IPS DF 6.9 (cell line): ENCODE measurements at regions not wholly inside any gene's neighbourhood (a gene's known extent, or its start where the extent isn't known, plus 50 kb on each side); places are given as distances from the start of the nearest gene placed in this dataset.
"Not testable (repeated sequence)": the region's sequence is repeated elsewhere in the genome, so short reads cannot be mapped to it uniquely, and the experiment has no call there.

Experiments used
- DNase-seq: peaks from one replicate; pipeline ENCODE4 v3.0.0-alpha.2; 2013; ENCODE audit warnings: low read depth, low spot score
- H3K27ac ChIP-seq: one replicate; pipeline ENCODE4 v1.5.1; 2013; ENCODE audit warnings: low read length, control low read depth
- H3K27me3 ChIP-seq: 2 replicates; pipeline ENCODE4 v1.6.1; 2013; ENCODE audit warnings: mild to moderate bottlenecking, low read length; ENCODE audit not compliant: control insufficient read depth, insufficient read depth
- H3K36me3 ChIP-seq: 2 replicates; pipeline ENCODE4 v1.6.1; 2013; ENCODE audit warnings: low read length; ENCODE audit not compliant: control insufficient read depth, insufficient read depth
- H3K4me1 ChIP-seq: 2 replicates; pipeline ENCODE4 v1.6.1; 2013; ENCODE audit warnings: low read length; ENCODE audit not compliant: control insufficient read depth, insufficient read depth
- H3K4me3 ChIP-seq: 2 replicates; pipeline ENCODE4 v1.5.1; 2013; ENCODE audit warnings: mild to moderate bottlenecking, low read length
- H3K9me3 ChIP-seq: 2 replicates; pipeline ENCODE4 v1.6.1; 2013; ENCODE audit warnings: low read length, inconsistent platforms; ENCODE audit not compliant: control insufficient read depth, insufficient read depth
- WGBS: extraction: QIAGEN DNeasy Blood & Tissue Kit; methylation state at CpG from one replicate; pipeline ENCODE4 v1.1.7; 2013; ENCODE audit warnings: mixed read lengths, missing lambda C conversion rate; ENCODE audit not compliant: insufficient read length, insufficient coverage; 5-methylcytosine and 5-hydroxymethylcytosine counted together

GRCh38 chr11:41789376-41789775 lies 329.9 kb upstream of the LRRC4C start:
- no peak overlapping the region for H3K27ac ChIP-seq
- no peaks in the 10 kb centered on the region for H3K9me3 ChIP-seq
- no peak for DNase-seq
- H3K4me1 ChIP-seq, result no peaks in the 10 kb centered on the region
- H3K27me3 ChIP-seq, result no peaks in the 10 kb centered on the region
- H3K36me3 ChIP-seq, result no peaks in the 10 kb centered on the region
- no CpG with 5 or more reads among the region's 3 CpGs for WGBS
- H3K4me3 ChIP-seq, result no peak overlapping the region

- no peaks in the 10 kb centered on the region for H3K9me3 ChIP-seq
- H3K4me1 ChIP-seq, result no peaks in the 10 kb centered on the region
- H3K27ac ChIP-seq, result no peak overlapping the region
- no peaks in the 10 kb centered on the region for H3K27me3 ChIP-seq
- H3K36me3 ChIP-seq, result no peaks in the 10 kb centered on the region
- no peak overlapping the region for H3K4me3 ChIP-seq
- no peak for DNase-seq
- no CpG with 5 or more reads among the region's 1 CpG for WGBS
Measured at GRCh38 chr11:41795004-41795403, 335.6 kb upstream of the LRRC4C start.

- no peaks in the 10 kb centered on the region for H3K4me1 ChIP-seq
- H3K36me3 ChIP-seq, result no peaks in the 10 kb centered on the region
- no peak for DNase-seq
- no peak overlapping the region for H3K27ac ChIP-seq
- H3K27me3 ChIP-seq, result no peaks in the 10 kb centered on the region
- H3K4me3 ChIP-seq, result no peak overlapping the region
- H3K9me3 ChIP-seq, result no peaks in the 10 kb centered on the region
Measured at GRCh38 chr11:41799754-41800153, 340.3 kb upstream of the LRRC4C start.

DNA sequence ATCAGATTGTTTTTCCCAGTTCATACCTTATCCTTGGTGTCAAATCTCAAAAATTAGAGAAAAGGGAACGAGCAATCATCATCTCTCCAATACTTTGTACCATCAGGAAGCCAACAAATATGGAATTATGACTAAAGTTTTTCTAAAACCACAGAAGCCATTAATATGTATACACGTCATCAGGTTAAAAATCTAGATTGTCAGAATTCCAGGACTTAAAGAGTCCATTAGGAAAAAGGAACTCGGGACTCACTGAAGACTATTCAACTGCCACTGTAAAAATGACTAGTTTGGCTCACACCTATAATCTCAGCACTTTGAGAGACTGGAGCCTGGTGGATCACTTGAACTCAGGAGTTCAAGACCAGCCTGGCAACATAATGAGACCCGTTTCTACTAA lies 344.4 kb upstream of the LRRC4C start:
- Histone ChIP-seq H3K4me3 (no peak overlapping the region), H3K27ac (no peak overlapping the region), H3K27me3 (no peaks in the 10 kb centered on the region), H3K36me3 (no peaks in the 10 kb centered on the region), H3K9me3 (no peaks in the 10 kb centered on the region), H3K4me1 (no peaks in the 10 kb centered on the region)
- DNase-seq, result no peak
- no CpG with 5 or more reads among the region's 4 CpGs for WGBS

DNA sequence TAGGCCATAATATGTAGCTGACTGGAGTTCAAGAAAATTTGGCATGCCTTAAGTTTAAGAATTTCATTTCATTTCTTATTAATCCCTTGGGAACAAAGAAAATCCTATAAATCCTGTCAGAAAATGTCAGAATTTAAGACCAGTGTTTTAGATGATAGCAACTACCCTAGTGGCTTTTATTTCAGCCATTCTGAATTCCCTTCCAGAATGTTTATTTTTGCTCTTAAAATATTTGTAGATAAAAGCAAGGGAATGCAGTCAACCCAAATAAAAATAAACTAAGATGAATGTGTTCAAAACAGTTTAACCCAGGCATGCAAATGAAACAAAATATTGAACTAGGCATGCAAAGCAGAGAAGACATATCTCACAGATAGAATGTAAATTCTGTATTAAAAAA lies 356.9 kb upstream of the LRRC4C start:
- H3K27me3 ChIP-seq, result no peaks in the 10 kb centered on the region
- H3K27ac ChIP-seq, result no peak overlapping the region
- no peak overlapping the region for H3K4me3 ChIP-seq
- H3K9me3 ChIP-seq, result no peaks in the 10 kb centered on the region; the same call in 1 of the 2 replicates
- no peaks in the 10 kb centered on the region for H3K4me1 ChIP-seq
- no peaks in the 10 kb centered on the region for H3K36me3 ChIP-seq
- no peak for DNase-seq

DNA sequence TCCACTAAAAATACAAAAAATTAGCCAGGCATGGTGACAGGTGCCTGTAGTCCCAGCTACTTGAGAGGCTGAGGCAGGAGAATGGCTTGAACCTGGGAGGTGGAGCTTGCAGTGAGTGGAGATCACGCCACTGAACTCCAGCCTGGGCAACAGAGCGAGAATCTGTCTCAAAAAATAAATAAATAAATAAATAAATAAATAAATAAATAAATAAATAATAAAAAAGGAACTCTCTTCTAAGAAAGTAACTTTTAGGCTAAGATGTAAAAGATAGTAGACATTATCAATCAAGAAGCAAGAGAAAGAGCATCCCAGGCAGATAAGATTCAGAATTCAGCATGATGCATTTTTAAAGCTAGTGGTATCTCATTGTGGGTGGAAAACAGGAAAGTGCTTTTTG lies 364.8 kb upstream of the LRRC4C start:
- not testable (repeated sequence) for H3K4me1 ChIP-seq, H3K9me3 ChIP-seq, H3K27me3 ChIP-seq, DNase-seq, H3K36me3 ChIP-seq, H3K4me3 ChIP-seq, H3K27ac ChIP-seq
- WGBS, result no CpG with 5 or more reads among the region's 2 CpGs

DNA sequence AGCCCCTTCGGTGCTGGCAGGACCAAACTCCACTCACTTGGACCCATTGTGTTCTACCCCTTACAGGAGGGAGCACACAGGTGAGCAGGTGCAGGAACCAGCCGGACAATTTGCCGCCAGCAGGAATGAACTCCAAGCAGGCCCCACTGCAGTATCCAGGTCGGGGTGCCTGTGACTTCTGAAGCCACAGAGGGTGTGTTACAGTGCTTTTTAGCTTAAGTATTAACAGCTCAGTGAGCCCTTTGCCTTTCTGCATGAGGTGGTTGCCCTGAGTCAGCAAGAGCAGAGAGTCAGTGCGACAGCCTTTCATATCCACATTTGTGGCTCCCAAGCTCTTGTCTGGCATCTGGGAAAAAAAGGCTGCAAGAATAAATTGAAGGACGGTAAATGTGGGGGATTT lies 366.6 kb upstream of the LRRC4C start:
- no peaks in the 10 kb centered on the region for H3K4me1 ChIP-seq
- DNase-seq, result no peak
- no peak overlapping the region for H3K27ac ChIP-seq
- no CpG with 5 or more reads among the region's 6 CpGs for WGBS
- H3K36me3 ChIP-seq, result no peaks in the 10 kb centered on the region
- no peak overlapping the region for H3K4me3 ChIP-seq
- H3K27me3 ChIP-seq, result no peaks in the 10 kb centered on the region
- no peaks in the 10 kb centered on the region for H3K9me3 ChIP-seq

DNA sequence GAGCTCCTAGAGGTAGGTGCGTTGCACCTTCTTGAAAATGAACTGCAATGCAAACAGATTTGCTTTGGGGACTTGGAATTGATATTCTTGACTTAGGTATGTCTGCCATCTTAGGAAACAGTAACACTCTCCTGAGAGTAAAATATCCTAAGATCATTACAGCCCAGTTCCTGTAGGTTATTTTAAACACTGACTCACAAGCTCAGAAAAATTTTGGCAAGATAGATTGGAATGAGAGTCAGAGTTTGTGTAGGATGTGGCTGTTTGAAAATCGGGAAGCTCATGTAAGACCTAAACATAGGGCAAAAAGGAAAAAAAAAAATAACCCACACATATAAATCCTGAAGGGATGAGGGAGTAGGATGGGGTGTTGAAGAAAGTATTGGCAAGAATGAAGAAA lies 377.0 kb upstream of the LRRC4C start:
- no peak overlapping the region for H3K27ac ChIP-seq
- no peaks in the 10 kb centered on the region for H3K27me3 ChIP-seq
- no CpG with 5 or more reads among the region's 2 CpGs for WGBS
- H3K4me3 ChIP-seq, result no peak overlapping the region
- DNase-seq, result no peak
- H3K36me3 ChIP-seq, result no peaks in the 10 kb centered on the region
- no peaks in the 10 kb centered on the region for H3K4me1 ChIP-seq
- H3K9me3 ChIP-seq, result no peaks in the 10 kb centered on the region

- Histone ChIP-seq H3K4me1 (no peaks in the 10 kb centered on the region), H3K9me3 (0 out of 2 replicates have a peak, but pooled peaks cover 2% of the 10 kb centered on the region), H3K27me3 (no peaks in the 10 kb centered on the region), H3K27ac (no peak overlapping the region), H3K36me3 (peaks cover 2% of the 10 kb centered on the region; the same call in 1 of the 2 replicates), H3K4me3 (no peak overlapping the region)
- WGBS, result no CpG with 5 or more reads among the region's 8 CpGs
- no peak for DNase-seq
Measured at GRCh38 chr11:41842673-41843072, 383.2 kb upstream of the LRRC4C start.

DNA sequence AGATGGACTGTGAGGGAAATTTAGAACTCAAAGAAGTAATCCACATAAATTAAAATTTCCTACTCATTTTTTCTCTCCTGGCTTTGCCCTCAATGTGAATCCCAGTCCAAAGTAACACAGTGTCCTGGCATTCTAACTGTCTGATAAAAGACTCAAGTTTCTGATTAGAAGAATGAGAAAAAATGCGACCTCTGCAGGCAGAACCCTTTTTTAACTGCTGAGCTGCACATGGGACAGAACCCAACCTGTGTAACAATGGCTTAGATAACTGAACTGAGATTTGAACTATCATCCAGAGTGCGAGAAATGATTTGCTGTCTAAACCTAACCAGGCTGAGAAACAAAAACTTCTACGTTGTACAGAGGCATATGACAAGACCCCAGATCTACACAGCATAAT lies 385.6 kb upstream of the LRRC4C start:
- WGBS, result no CpG with 5 or more reads among the region's 3 CpGs
- H3K36me3 ChIP-seq, result peaks cover 2% of the 10 kb centered on the region; the same call in 1 of the 2 replicates
- no peak overlapping the region for H3K4me3 ChIP-seq
- H3K9me3 ChIP-seq, result 0 out of 2 replicates have a peak, but pooled peaks cover 2% of the 10 kb centered on the region
- no peaks in the 10 kb centered on the region for H3K4me1 ChIP-seq
- DNase-seq, result peak; percentile 1
- no peak overlapping the region for H3K27ac ChIP-seq
- H3K27me3 ChIP-seq, result no peaks in the 10 kb centered on the region

DNA sequence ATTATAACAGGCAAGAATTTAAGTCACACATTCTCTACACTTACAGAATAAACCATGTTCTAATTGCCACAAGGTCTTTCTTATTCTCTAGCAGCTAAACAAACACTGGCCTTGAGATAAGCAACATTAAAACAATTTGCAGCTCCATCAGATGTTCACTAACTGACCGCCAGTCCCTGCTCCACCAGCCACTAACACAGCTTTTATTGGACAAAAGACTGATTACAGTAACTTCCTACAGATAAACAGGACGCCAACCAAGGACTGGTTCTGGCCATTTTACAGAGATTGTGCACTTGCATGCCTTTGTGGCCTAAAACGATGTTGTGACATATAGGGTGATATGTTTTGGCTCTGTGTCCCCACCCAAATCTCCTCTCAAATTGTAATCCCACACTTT lies 388.9 kb upstream of the LRRC4C start:
- Histone ChIP-seq H3K27me3 (no peaks in the 10 kb centered on the region), H3K4me3 (no peak overlapping the region), H3K27ac (no peak overlapping the region), H3K4me1 (no peaks in the 10 kb centered on the region), H3K36me3 (no peaks in the 10 kb centered on the region), H3K9me3 (no peaks in the 10 kb centered on the region)
- WGBS, result no CpG with 5 or more reads among the region's 3 CpGs
- no peak for DNase-seq
